Activated naive CD8-positive, alpha-beta T cell treated with anti-CD3 and anti-CD28 coated beads for 36 hours (primary cell): ENCODE measurements at regions not wholly inside any gene's neighbourhood (a gene's known extent, or its start where the extent isn't known, plus 50 kb on each side); places are given as distances from the start of the nearest gene placed in this dataset.
"Not testable (repeated sequence)": the region's sequence is repeated elsewhere in the genome, so short reads cannot be mapped to it uniquely, and the experiment has no call there.

Experiments
- DNase-seq: peaks from one replicate; pipeline ENCODE4 v3.0.0; 2021
- H3K27ac Mint-ChIP-seq: one replicate; pipeline ENCODE4 v1.8.0; 2022; ENCODE audit warnings: mild to moderate bottlenecking, moderate library complexity, mixed read lengths
- H3K27me3 Mint-ChIP-seq: one replicate; pipeline ENCODE4 v1.8.0; 2022; ENCODE audit warnings: mild to moderate bottlenecking, mixed read lengths
- H3K36me3 Mint-ChIP-seq: one replicate; pipeline ENCODE4 v1.8.0; 2021; ENCODE audit warnings: mild to moderate bottlenecking, mixed read lengths
- H3K4me1 Mint-ChIP-seq: one replicate; pipeline ENCODE4 v1.8.0; 2021; ENCODE audit warnings: mixed read lengths
- H3K4me3 Mint-ChIP-seq: one replicate; pipeline ENCODE4 v1.8.0; 2022; ENCODE audit warnings: mild to moderate bottlenecking, moderate library complexity, mixed read lengths
- H3K9me3 Mint-ChIP-seq: one replicate; pipeline ENCODE4 v1.8.0; 2022; ENCODE audit warnings: mixed read lengths

DNA sequence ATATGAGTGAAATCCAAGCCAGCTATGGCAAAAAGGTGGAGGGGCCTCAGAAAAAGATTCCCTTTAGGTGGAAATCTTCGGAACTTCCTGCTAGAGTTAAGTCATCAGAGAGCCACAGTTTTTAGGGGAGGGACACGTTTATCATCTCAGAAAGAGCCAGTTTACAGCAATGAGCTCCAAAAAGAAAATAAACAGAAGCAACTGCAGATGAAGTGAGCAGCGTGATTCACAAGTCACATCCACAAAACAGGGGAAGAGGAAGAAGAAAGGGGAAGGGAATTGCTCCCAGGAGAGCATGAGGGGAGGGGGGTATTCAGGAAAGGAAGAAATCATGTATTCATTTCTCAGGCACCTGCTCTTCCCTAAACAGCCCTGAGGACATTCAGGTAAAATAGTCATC is 156.2 kb upstream of the FOXK1 start:
- no peak overlapping the region for H3K4me3 Mint-ChIP-seq
- peaks cover 12% of the 10 kb centered on the region for H3K27me3 Mint-ChIP-seq
- no peaks in the 10 kb centered on the region for H3K36me3 Mint-ChIP-seq
- no peaks in the 10 kb centered on the region for H3K4me1 Mint-ChIP-seq
- no peak for DNase-seq
- H3K9me3 Mint-ChIP-seq: no peaks in the 10 kb centered on the region
- no peak overlapping the region for H3K27ac Mint-ChIP-seq

- Mint-ChIP-seq H3K9me3 (no peaks in the 10 kb centered on the region), H3K27me3 (peaks cover 9% of the 10 kb centered on the region), H3K27ac (no peak overlapping the region), H3K4me1 (no peaks in the 10 kb centered on the region), H3K4me3 (no peak overlapping the region), H3K36me3 (no peaks in the 10 kb centered on the region)
- DNase-seq: no peak
Observed at GRCh38 chr7:4527988-4528636, 154.0 kb upstream of the FOXK1 start.

- Mint-ChIP-seq H3K36me3 (no peaks in the 10 kb centered on the region), H3K4me1 (no peaks in the 10 kb centered on the region), H3K9me3 (no peaks in the 10 kb centered on the region), H3K27me3 (peaks cover 4% of the 10 kb centered on the region), H3K27ac (no peak overlapping the region), H3K4me3 (no peak overlapping the region)
- no peak for DNase-seq
Observed at GRCh38 chr7:4531236-4531635, 150.9 kb upstream of the FOXK1 start.

GRCh38 chr7:4533339-4533738 is 148.8 kb upstream of the FOXK1 start:
- not testable (repeated sequence) for H3K4me1 Mint-ChIP-seq, H3K27me3 Mint-ChIP-seq, H3K27ac Mint-ChIP-seq, DNase-seq, H3K36me3 Mint-ChIP-seq, H3K9me3 Mint-ChIP-seq, H3K4me3 Mint-ChIP-seq

GRCh38 chr7:4549681-4550080 is 132.4 kb upstream of the FOXK1 start:
- Mint-ChIP-seq H3K9me3 (peaks cover 19% of the 10 kb centered on the region), H3K4me3 (no peak overlapping the region), H3K27me3 (peaks cover 13% of the 10 kb centered on the region), H3K36me3 (no peaks in the 10 kb centered on the region), H3K4me1 (no peaks in the 10 kb centered on the region), H3K27ac (no peak overlapping the region)
- no peak for DNase-seq

- peaks cover 13% of the 10 kb centered on the region for H3K27me3 Mint-ChIP-seq
- H3K4me1 Mint-ChIP-seq: no peaks in the 10 kb centered on the region
Observed at GRCh38 chr7:4550117-4550516, 132.0 kb upstream of the FOXK1 start.

DNA sequence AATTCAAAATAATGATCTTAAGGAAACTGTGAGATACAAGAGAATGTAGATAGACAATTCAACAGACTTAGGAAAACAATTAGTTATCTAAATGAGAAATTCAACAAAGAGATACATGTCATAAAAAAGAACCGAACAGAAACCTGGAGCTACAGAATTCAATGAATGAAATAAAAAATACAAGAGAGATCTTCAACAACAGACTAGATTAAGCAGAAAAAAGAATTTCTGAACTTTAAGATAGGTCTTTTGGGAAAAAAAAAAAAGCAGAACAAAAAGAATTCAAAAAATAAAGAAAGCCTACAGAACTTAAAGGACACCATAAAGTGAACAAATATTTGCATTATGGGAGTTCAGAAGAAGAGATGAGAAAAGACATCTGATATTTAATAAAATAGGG is 129.1 kb upstream of the FOXK1 start:
- no peaks in the 10 kb centered on the region for H3K4me1 Mint-ChIP-seq
- H3K9me3 Mint-ChIP-seq: peaks cover 27% of the 10 kb centered on the region
- no peak overlapping the region for H3K27ac Mint-ChIP-seq
- H3K27me3 Mint-ChIP-seq: peaks cover 19% of the 10 kb centered on the region
- H3K4me3 Mint-ChIP-seq: no peak overlapping the region
- H3K36me3 Mint-ChIP-seq: no peaks in the 10 kb centered on the region
- no peak for DNase-seq

More at GRCh38 chr7:4550117-4550516, 132.0 kb upstream of the FOXK1 start:
- peaks cover 22% of the 10 kb centered on the region for H3K9me3 Mint-ChIP-seq
- no peak overlapping the region for H3K4me3 Mint-ChIP-seq
- H3K27ac Mint-ChIP-seq: no peak overlapping the region
- no peak for DNase-seq
- H3K36me3 Mint-ChIP-seq: no peaks in the 10 kb centered on the region

- Mint-ChIP-seq H3K36me3 (no peaks in the 10 kb centered on the region), H3K4me3 (no peak overlapping the region), H3K4me1 (no peaks in the 10 kb centered on the region), H3K27me3 (peaks cover 29% of the 10 kb centered on the region), H3K27ac (no peak overlapping the region), H3K9me3 (peaks cover 27% of the 10 kb centered on the region)
- DNase-seq: no peak
Observed at GRCh38 chr7:4556868-4557793, 125.0 kb upstream of the FOXK1 start.

GRCh38 chr7:4561795-4562194 is 120.3 kb upstream of the FOXK1 start:
- no peaks in the 10 kb centered on the region for H3K36me3 Mint-ChIP-seq
- H3K27me3 Mint-ChIP-seq: peaks cover 36% of the 10 kb centered on the region
- no peak overlapping the region for H3K4me3 Mint-ChIP-seq
- H3K4me1 Mint-ChIP-seq: no peaks in the 10 kb centered on the region
- H3K9me3 Mint-ChIP-seq: no peaks in the 10 kb centered on the region
- no peak overlapping the region for H3K27ac Mint-ChIP-seq
- no peak for DNase-seq

DNA sequence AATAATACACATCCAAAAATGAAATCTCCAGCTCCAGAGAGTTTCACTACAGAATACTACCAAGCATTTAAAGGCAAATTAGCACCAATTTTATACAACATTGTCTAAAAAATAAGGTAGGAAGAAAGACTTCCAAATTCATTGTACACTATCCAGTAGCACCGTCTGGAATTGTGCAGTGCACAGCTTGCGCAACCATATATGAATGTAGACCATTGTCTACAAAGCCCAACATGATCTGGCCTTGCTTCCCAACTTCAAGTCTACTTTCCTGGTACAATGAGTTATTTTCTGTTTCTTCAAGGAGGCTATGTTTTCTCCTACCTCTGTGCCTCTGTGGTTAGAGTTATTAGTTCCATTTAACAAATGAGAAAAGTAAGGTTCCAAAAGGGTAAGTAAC is 115.4 kb upstream of the FOXK1 start:
- no peaks in the 10 kb centered on the region for H3K36me3 Mint-ChIP-seq
- H3K27ac Mint-ChIP-seq: no peak overlapping the region
- no peaks in the 10 kb centered on the region for H3K9me3 Mint-ChIP-seq
- DNase-seq: no peak
- H3K27me3 Mint-ChIP-seq: peaks cover 12% of the 10 kb centered on the region
- no peak overlapping the region for H3K4me3 Mint-ChIP-seq
- H3K4me1 Mint-ChIP-seq: no peaks in the 10 kb centered on the region

- no peaks in the 10 kb centered on the region for H3K36me3 Mint-ChIP-seq
- no peaks in the 10 kb centered on the region for H3K4me1 Mint-ChIP-seq
- peaks cover 5% of the 10 kb centered on the region for H3K9me3 Mint-ChIP-seq
- DNase-seq: no peak
- no peak overlapping the region for H3K27ac Mint-ChIP-seq
- H3K4me3 Mint-ChIP-seq: no peak overlapping the region
- H3K27me3 Mint-ChIP-seq: peaks cover 6% of the 10 kb centered on the region
Observed at GRCh38 chr7:4574851-4575250, 107.2 kb upstream of the FOXK1 start.

GRCh38 chr7:4575254-4575653 is 106.8 kb upstream of the FOXK1 start:
- Mint-ChIP-seq H3K9me3 (peaks cover 5% of the 10 kb centered on the region), H3K27me3 (peaks cover 6% of the 10 kb centered on the region), H3K4me3 (no peak overlapping the region), H3K27ac (no peak overlapping the region), H3K36me3 (no peaks in the 10 kb centered on the region), H3K4me1 (no peaks in the 10 kb centered on the region)
- no peak for DNase-seq

DNA sequence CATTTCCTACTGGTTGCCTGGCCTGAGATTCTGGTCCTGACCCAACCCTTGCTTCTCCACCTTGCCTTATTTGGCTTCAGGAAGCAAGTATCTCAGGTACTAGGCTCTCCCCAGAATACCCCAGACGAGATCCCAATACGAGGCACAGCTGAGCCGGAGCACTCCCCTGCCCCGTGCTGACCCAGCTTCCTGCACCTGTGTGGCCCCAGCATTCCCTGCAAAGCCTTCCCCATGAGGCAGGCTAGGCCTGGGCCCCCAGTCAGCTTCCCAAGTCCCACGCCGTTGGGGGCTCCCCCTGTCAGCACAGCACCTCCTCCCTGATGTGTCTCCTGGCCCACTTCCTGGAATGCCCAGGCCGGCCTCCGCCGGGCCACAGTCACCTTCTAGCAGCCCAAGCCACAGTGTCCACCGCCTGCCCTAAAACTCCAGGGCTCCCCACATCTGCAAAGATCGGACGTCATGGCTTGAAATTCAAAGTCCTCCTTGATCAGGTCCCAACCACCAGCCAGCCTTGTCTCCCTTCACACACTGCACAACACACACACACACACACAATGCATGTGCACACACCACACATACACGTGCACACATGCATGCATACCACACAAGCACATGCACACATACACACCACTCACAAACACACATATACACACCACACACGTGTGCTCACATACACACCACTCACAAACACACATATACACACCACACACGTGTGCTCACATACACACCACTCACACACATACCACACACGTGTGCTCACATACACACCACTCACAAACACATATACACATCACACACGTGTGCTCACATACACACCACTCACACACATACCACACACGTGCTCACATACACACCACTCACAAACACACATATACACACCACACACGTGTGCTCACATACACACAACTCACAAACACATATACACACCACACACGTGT is 78.9 kb upstream of the FOXK1 start:
- Mint-ChIP-seq H3K4me3 (no peak overlapping the region), H3K4me1 (no peaks in the 10 kb centered on the region), H3K27ac (no peak overlapping the region), H3K9me3 (no peaks in the 10 kb centered on the region), H3K27me3 (no peaks in the 10 kb centered on the region), H3K36me3 (no peaks in the 10 kb centered on the region)
- DNase-seq: no peak

GRCh38 chr7:4603843-4604231 is 78.3 kb upstream of the FOXK1 start:
- Mint-ChIP-seq H3K27ac (no peak overlapping the region), H3K27me3 (no peaks in the 10 kb centered on the region), H3K4me3 (no peak overlapping the region), H3K9me3 (no peaks in the 10 kb centered on the region), H3K4me1 (no peaks in the 10 kb centered on the region), H3K36me3 (no peaks in the 10 kb centered on the region)
- no peak for DNase-seq

DNA sequence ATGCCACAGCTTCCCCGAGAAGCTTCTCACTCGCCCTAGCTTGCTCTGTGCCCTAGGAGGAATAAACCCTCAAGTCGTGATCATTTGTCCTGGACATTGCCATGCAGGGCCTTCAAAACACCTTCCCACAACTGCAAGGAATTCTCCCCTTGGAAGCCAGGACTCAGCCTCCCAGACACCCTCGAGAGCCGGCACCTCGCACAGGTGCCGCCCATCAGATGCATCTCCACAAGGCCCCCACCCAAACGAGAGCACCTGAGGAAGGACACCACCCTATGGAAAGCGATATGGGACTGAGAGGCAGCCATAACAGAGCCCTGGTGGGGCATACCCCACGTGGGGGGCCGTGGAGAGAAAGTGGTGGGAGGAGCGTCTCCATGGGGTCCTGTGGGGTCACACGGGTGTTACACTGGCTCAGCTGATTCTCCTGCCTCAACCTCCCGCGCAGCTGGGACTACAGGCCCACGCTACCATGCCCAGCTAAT is 77.6 kb upstream of the FOXK1 start:
- H3K27ac Mint-ChIP-seq: no peak overlapping the region
- H3K4me3 Mint-ChIP-seq: no peak overlapping the region
- H3K36me3 Mint-ChIP-seq: no peaks in the 10 kb centered on the region
- H3K4me1 Mint-ChIP-seq: no peaks in the 10 kb centered on the region
- no peak for DNase-seq
- H3K9me3 Mint-ChIP-seq: no peaks in the 10 kb centered on the region
- H3K27me3 Mint-ChIP-seq: no peaks in the 10 kb centered on the region
